Karpas-422 (cell line): ENCODE measurements at regions not wholly inside any gene's neighbourhood (a gene's known extent, or its start where the extent isn't known, plus 50 kb on each side); places are given as distances from the start of the nearest gene placed in this dataset.

Experiments used
- DNase-seq: peaks from one replicate; pipeline ENCODE4 v3.0.0-alpha.2; 2015
- H2AFZ ChIP-seq: fragments of 200-600 bp; sonication (generic); 2 replicates; pipeline ENCODE4 v1.6.1; 2014; ENCODE audit warnings: antibody characterized with exemption, low read length, mixed read lengths
- H3K27ac ChIP-seq: fragments of 200-600 bp; sonication (generic); 2 replicates; pipeline ENCODE4 v1.5.1; 2014; ENCODE audit warnings: mild to moderate bottlenecking, low read length, moderate library complexity
- H3K27me3 ChIP-seq: fragments of 200-600 bp; sonication (generic); 2 replicates; pipeline ENCODE4 v1.6.1; 2014; ENCODE audit warnings: low read length, mixed read lengths
- H3K36me3 ChIP-seq: fragments of 200-600 bp; sonication (generic); 2 replicates; pipeline ENCODE4 v1.6.1; 2014; ENCODE audit warnings: low read length, mixed read lengths; ENCODE audit not compliant: insufficient read depth
- H3K4me1 ChIP-seq: fragments of 200-600 bp; sonication (generic); 2 replicates; pipeline ENCODE4 v1.6.1; 2014; ENCODE audit warnings: mild to moderate bottlenecking, low read length, mixed read lengths
- H3K4me2 ChIP-seq: fragments of 200-600 bp; sonication (generic); 2 replicates; pipeline ENCODE4 v1.6.1; 2014; ENCODE audit warnings: low read length, low read depth, mild to moderate bottlenecking; ENCODE audit not compliant: poor library complexity, severe bottlenecking
- H3K4me3 ChIP-seq: fragments of 200-600 bp; sonication (generic); 2 replicates; pipeline ENCODE4 v1.5.1; 2014; ENCODE audit warnings: mild to moderate bottlenecking, antibody characterized with exemption, low read length, mixed read lengths
- H3K79me2 ChIP-seq: fragments of 200-600 bp; sonication (generic); 2 replicates; pipeline ENCODE4 v1.6.1; 2014; ENCODE audit warnings: mild to moderate bottlenecking, low read length, mixed read lengths
- H3K9ac ChIP-seq: fragments of 200-600 bp; sonication (generic); 2 replicates; pipeline ENCODE4 v1.6.0; 2014; ENCODE audit warnings: low read length
- H3K9me2 ChIP-seq: fragments of 200-600 bp; sonication (generic), shearing (Covaris generic); replicated peaks from 2 replicates; pipeline ENCODE4 v1.6.0; 2014; ENCODE audit warnings: mild to moderate bottlenecking, low read length, moderate library complexity; ENCODE audit not compliant: insufficient read depth
- H3K9me3 ChIP-seq: fragments of 300-700, 200-600 bp; sonication (generic); 2 replicates; pipeline ENCODE4 v1.6.1; 2014; ENCODE audit warnings: low read length, mixed read lengths
- H4K20me1 ChIP-seq: fragments of 200-600 bp; sonication (generic); 2 replicates; pipeline ENCODE4 v1.6.1; 2014; ENCODE audit warnings: mild to moderate bottlenecking, antibody characterized with exemption, low read length, low read depth; ENCODE audit not compliant: insufficient read depth

DNA sequence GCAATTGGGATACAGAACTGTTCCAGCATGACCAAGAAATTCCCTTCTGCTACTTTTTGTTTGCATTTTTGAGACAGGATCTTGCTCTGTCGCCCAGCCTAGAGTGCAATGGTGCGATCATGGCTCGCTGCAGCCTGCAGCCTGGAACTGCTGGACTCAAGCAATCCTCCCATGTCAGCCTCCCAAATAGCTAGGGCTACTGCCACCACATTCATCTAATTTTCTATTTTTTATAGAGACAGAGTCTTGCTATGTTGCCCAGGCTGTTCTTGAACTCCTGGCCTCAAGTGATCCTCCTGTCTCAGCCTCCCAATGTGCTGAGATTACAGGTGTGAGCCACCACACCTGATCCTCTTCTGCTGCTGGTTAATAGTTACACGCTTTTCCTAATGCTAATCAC, 204.9 kb downstream of the SOX4 start:
- Histone ChIP-seq H3K4me3 (no peak overlapping the region), H3K79me2 (no peaks in the 10 kb centered on the region), H3K4me2 (no peak overlapping the region), H3K4me1 (no peaks in the 10 kb centered on the region), H2AFZ (no peak overlapping the region), H3K9me3 (no peaks in the 10 kb centered on the region), H3K36me3 (no peaks in the 10 kb centered on the region), H4K20me1 (no peaks in the 10 kb centered on the region), H3K27me3 (no peaks in the 10 kb centered on the region), H3K27ac (no peak overlapping the region), H3K9me2 (no peaks in the 10 kb centered on the region), H3K9ac (no peak overlapping the region)
- no peak for DNase-seq

- H3K79me2 ChIP-seq = no peaks in the 10 kb centered on the region
- no peaks in the 10 kb centered on the region for H3K4me1 ChIP-seq
- no peak overlapping the region for H3K27ac ChIP-seq
- H3K27me3 ChIP-seq = no peaks in the 10 kb centered on the region
- H2AFZ ChIP-seq = no peak overlapping the region
- H3K9ac ChIP-seq = no peak overlapping the region
- no peaks in the 10 kb centered on the region for H3K36me3 ChIP-seq
- H4K20me1 ChIP-seq = no peaks in the 10 kb centered on the region
- H3K9me2 ChIP-seq = no peaks in the 10 kb centered on the region
- no peak for DNase-seq
- H3K9me3 ChIP-seq = no peaks in the 10 kb centered on the region
- H3K4me3 ChIP-seq = no peak overlapping the region
- no peak overlapping the region for H3K4me2 ChIP-seq
These were observed 206.8 kb downstream of the SOX4 start for GRCh38 chr6:21800330-21800729.

DNA sequence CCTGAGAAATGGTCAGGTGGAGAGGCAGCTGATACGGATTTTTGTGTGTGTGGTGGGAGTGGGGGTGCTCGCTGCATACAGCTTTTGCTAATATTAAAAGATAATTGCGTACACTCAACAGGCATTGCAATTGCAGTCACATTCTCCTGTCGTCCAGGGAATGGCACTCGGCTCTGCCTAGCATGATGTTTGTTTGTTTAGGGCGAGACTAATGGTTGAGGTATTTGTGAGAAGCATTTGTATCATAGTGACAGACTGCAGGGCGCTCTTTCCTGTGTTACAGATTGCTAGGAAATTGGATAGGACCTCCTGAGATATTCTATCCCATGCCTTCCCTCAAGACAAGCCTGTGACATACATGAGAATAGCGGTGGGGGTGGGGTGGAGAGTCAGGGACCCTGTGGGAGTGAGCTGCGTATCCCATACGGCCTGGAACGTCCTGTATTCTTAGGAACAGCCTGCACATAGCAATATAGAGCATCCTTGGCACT, 207.4 kb downstream of the SOX4 start:
- no peak overlapping the region for H3K4me3 ChIP-seq
- no peaks in the 10 kb centered on the region for H3K27me3 ChIP-seq
- H3K4me2 ChIP-seq = no peak overlapping the region
- DNase-seq = no peak
- no peaks in the 10 kb centered on the region for H3K4me1 ChIP-seq
- no peaks in the 10 kb centered on the region for H3K9me2 ChIP-seq
- H2AFZ ChIP-seq = no peak overlapping the region
- no peaks in the 10 kb centered on the region for H3K79me2 ChIP-seq
- no peaks in the 10 kb centered on the region for H3K36me3 ChIP-seq
- H3K9me3 ChIP-seq = no peaks in the 10 kb centered on the region
- H4K20me1 ChIP-seq = no peaks in the 10 kb centered on the region
- no peak overlapping the region for H3K9ac ChIP-seq
- no peak overlapping the region for H3K27ac ChIP-seq

DNA sequence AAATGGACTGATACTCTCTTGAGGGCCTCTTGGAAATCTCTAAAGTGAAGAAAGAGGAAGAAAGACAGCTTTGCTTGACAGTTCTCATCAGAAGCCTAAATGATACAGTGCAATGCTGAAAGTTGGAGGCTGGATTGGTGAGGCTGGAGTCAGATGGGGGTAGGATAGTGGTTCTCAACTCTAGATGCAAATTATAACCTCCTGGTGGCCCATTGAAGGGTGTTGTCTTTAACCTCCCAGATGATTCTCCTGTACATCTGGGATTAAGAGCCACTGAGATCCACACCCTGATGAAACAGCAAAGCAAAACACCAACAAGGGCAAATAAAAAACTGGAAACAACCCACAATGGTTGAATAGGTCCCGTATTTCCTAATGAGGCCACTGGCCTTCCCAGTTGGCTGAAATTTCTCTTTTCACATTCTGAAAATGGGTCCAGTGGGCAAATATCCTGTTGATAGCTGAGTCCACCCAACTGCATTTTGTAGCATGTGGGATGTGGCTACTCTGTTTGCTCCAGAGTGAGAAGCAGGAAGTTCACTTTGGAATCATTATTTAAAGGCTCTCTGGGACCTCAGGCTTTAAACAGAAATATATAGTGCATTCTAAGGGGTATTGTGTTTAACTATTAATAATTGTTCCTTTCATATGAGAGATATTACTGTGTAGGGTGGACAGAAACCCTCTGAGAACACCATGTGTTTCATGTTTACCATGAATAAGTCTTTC, 208.1 kb downstream of the SOX4 start:
- H3K4me1 ChIP-seq = no peaks in the 10 kb centered on the region
- no peak overlapping the region for H3K9ac ChIP-seq
- H3K4me2 ChIP-seq = no peak overlapping the region
- H3K9me2 ChIP-seq = no peaks in the 10 kb centered on the region
- no peak overlapping the region for H2AFZ ChIP-seq
- H3K4me3 ChIP-seq = no peak overlapping the region
- no peaks in the 10 kb centered on the region for H3K27me3 ChIP-seq
- H4K20me1 ChIP-seq = no peaks in the 10 kb centered on the region
- DNase-seq = no peak
- no peaks in the 10 kb centered on the region for H3K36me3 ChIP-seq
- no peak overlapping the region for H3K27ac ChIP-seq
- H3K79me2 ChIP-seq = no peaks in the 10 kb centered on the region
- H3K9me3 ChIP-seq = no peaks in the 10 kb centered on the region

GRCh38 chr6:21802175-21802822, 208.7 kb downstream of the SOX4 start:
- no peak overlapping the region for H3K4me3 ChIP-seq
- H2AFZ ChIP-seq = no peak overlapping the region
- H4K20me1 ChIP-seq = no peaks in the 10 kb centered on the region
- no peak overlapping the region for H3K27ac ChIP-seq
- H3K36me3 ChIP-seq = no peaks in the 10 kb centered on the region
- H3K79me2 ChIP-seq = no peaks in the 10 kb centered on the region
- H3K4me1 ChIP-seq = no peaks in the 10 kb centered on the region
- no peaks in the 10 kb centered on the region for H3K9me3 ChIP-seq
- H3K4me2 ChIP-seq = no peak overlapping the region
- no peak overlapping the region for H3K9ac ChIP-seq
- H3K9me2 ChIP-seq = no peaks in the 10 kb centered on the region
- no peak for DNase-seq
- H3K27me3 ChIP-seq = no peaks in the 10 kb centered on the region

DNA sequence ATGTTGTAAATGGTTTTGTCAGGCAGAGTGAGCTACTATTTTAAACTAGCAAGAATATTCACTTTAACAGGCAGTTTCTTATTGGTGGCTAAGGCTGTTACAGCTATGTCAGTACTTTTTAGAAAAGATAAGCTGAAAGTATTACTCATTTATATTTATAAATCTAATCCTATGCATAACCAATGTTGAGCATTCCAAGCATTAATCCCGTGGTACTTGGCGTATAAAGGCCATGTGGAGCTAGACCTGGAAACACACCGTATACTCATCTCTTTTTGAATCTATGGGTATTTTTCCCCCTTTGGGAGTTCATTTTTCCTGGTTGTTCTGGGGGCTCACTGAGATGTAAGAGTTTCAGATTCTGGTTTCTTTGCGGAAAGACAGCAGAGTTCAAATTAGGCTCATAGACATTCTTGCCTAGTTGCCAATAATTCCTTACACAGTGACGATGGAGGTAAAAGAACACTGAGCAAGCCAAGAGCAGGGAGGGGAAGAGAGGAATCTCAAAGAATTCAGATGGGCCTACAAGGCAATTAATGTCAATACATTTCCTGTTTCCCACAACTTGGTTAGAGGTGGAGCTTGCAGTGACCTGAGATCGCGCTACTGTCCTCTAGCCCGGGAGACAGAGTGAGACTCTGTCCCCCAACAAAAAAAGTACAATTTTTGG, 211.5 kb downstream of the SOX4 start:
- Histone ChIP-seq H3K4me2 (no peak overlapping the region), H3K9me3 (no peaks in the 10 kb centered on the region), H3K27me3 (no peaks in the 10 kb centered on the region), H3K79me2 (no peaks in the 10 kb centered on the region), H3K27ac (no peak overlapping the region), H3K36me3 (no peaks in the 10 kb centered on the region), H3K4me3 (no peak overlapping the region), H2AFZ (no peak overlapping the region), H3K9ac (no peak overlapping the region), H3K9me2 (no peaks in the 10 kb centered on the region), H4K20me1 (no peaks in the 10 kb centered on the region), H3K4me1 (no peaks in the 10 kb centered on the region)
- DNase-seq = no peak

DNA sequence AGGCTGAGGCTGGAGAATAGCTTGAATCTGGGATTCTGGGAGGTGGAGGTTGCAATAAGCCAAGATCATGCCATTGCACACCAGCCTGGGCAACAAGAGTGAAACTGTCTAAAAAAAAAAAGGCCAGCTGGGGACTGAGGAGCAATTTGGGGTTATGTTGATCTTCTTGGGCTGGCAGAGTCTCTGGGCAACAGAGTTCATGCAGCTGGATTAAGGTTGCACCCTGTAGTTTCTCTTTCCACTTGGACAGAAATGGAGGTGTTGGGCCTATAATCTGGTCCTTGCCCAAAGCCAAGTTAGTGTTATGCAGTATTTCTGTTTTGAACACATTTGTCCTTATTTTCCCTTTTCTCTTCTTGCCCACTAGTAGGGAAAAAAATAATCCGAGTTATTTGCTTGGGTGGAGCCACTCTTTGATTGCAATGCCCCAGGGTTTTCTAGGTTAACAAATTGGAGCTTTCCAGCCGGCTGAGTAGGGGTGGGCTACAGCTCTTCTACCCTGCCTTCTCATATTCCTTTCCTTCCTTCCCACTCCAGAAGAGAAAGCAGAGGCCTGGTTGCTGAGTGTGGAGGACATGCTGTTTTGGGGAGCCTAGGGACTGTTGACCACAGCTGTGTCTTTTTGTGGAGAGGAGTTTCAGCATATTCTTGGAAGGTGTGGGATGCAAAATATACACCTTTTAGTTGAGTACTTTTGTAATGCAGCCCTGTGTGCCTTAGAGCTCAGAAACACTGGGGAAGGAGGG, 213.9 kb downstream of the SOX4 start:
- Histone ChIP-seq H3K9me2 (no peaks in the 10 kb centered on the region), H3K27ac (no peak overlapping the region), H4K20me1 (no peaks in the 10 kb centered on the region), H3K27me3 (no peaks in the 10 kb centered on the region), H3K9ac (no peak overlapping the region), H3K4me1 (no peaks in the 10 kb centered on the region), H3K4me3 (no peak overlapping the region), H3K79me2 (no peaks in the 10 kb centered on the region), H2AFZ (no peak overlapping the region), H3K36me3 (no peaks in the 10 kb centered on the region), H3K9me3 (no peaks in the 10 kb centered on the region), H3K4me2 (no peak overlapping the region)
- DNase-seq = no peak

- no peaks in the 10 kb centered on the region for H3K9me2 ChIP-seq
- no peak overlapping the region for H2AFZ ChIP-seq
- no peak overlapping the region for H3K4me3 ChIP-seq
- no peaks in the 10 kb centered on the region for H4K20me1 ChIP-seq
- H3K27me3 ChIP-seq = no peaks in the 10 kb centered on the region
- H3K9ac ChIP-seq = no peak overlapping the region
- H3K4me2 ChIP-seq = no peak overlapping the region
- H3K79me2 ChIP-seq = no peaks in the 10 kb centered on the region
- no peaks in the 10 kb centered on the region for H3K36me3 ChIP-seq
- no peaks in the 10 kb centered on the region for H3K4me1 ChIP-seq
- DNase-seq = no peak
- H3K9me3 ChIP-seq = no peaks in the 10 kb centered on the region
- no peak overlapping the region for H3K27ac ChIP-seq
These were observed 214.5 kb downstream of the SOX4 start for GRCh38 chr6:21808045-21808470.
